HL-60 (cell line): ENCODE measurements at regions not wholly inside any gene's neighbourhood (a gene's known extent, or its start where the extent isn't known, plus 50 kb on each side); places are given as distances from the start of the nearest gene placed in this dataset.
"Not testable (repeated sequence)": the region's sequence is repeated elsewhere in the genome, so short reads cannot be mapped to it uniquely, and the experiment has no call there.

Experiments
- DNase-seq, 2 experiments: peaks; one replicate each; pipeline ENCODE4 v3.0.0-alpha.2; 2010 to 2020; ENCODE audit warnings: low read depth in 1 of 2, low spot score in 1 of 2
- H3K27ac ChIP-seq: fragments of 250-450 bp; sonication (Bioruptor Pico); replicated peaks from 2 replicates; pipeline ENCODE4 v1.5.1; 2020; ENCODE audit warnings: mild to moderate bottlenecking, moderate library complexity
- H3K27me3 ChIP-seq: fragments of 250-450 bp; sonication (Bioruptor Pico); 2 replicates; pipeline ENCODE4 v1.5.1; 2021; ENCODE audit warnings: mild to moderate bottlenecking, moderate library complexity; ENCODE audit not compliant: insufficient read depth, poor library complexity, severe bottlenecking
- H3K4me3 ChIP-seq: replicated peaks from 2 replicates; pipeline ENCODE4 v1.5.1; 2011; ENCODE audit warnings: mild to moderate bottlenecking, control low read depth, low read length; ENCODE audit not compliant: insufficient read depth
- CTCF ChIP-seq: IDR thresholded peaks from one replicate; pipeline ENCODE4 v1.5.1; 2011; ENCODE audit warnings: low read length, control low read depth, inconsistent platforms; ENCODE audit not compliant: insufficient read depth
- GABPA ChIP-seq: IDR thresholded peaks from 2 replicates; pipeline ENCODE4 v1.6.1; 2012; ENCODE audit warnings: low read depth
- POLR2AphosphoS5 ChIP-seq: IDR thresholded peaks from 2 replicates; pipeline ENCODE4 v1.6.1; 2012; ENCODE audit warnings: low read depth
- SPI1 ChIP-seq: IDR thresholded peaks from 2 replicates; pipeline ENCODE4 v1.6.1; 2012; ENCODE audit warnings: low read depth, mild to moderate bottlenecking, borderline replicate concordance
- TF ChIP-seq, protein P1 (sequence below): IDR thresholded peaks from 2 replicates; pipeline ENCODE4 v1.6.1; 2012; ENCODE audit warnings: low read depth; ENCODE audit not compliant: insufficient replicate concordance

GRCh38 chr22:22731374-22731676 lies 86.9 kb downstream of the GGTLC2 start:
- H3K27ac ChIP-seq = no peak overlapping the region
- TF ChIP-seq SPI1 (no peak), POLR2AphosphoS5 (no peak), CTCF (no peak), GABPA (no peak)
- TF ChIP-seq, protein P1, sequence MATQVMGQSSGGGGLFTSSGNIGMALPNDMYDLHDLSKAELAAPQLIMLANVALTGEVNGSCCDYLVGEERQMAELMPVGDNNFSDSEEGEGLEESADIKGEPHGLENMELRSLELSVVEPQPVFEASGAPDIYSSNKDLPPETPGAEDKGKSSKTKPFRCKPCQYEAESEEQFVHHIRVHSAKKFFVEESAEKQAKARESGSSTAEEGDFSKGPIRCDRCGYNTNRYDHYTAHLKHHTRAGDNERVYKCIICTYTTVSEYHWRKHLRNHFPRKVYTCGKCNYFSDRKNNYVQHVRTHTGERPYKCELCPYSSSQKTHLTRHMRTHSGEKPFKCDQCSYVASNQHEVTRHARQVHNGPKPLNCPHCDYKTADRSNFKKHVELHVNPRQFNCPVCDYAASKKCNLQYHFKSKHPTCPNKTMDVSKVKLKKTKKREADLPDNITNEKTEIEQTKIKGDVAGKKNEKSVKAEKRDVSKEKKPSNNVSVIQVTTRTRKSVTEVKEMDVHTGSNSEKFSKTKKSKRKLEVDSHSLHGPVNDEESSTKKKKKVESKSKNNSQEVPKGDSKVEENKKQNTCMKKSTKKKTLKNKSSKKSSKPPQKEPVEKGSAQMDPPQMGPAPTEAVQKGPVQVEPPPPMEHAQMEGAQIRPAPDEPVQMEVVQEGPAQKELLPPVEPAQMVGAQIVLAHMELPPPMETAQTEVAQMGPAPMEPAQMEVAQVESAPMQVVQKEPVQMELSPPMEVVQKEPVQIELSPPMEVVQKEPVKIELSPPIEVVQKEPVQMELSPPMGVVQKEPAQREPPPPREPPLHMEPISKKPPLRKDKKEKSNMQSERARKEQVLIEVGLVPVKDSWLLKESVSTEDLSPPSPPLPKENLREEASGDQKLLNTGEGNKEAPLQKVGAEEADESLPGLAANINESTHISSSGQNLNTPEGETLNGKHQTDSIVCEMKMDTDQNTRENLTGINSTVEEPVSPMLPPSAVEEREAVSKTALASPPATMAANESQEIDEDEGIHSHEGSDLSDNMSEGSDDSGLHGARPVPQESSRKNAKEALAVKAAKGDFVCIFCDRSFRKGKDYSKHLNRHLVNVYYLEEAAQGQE = no peak
- no peak for DNase-seq
- H3K27me3 ChIP-seq = no peaks in the 10 kb centered on the region
- H3K4me3 ChIP-seq = no peak overlapping the region

DNA sequence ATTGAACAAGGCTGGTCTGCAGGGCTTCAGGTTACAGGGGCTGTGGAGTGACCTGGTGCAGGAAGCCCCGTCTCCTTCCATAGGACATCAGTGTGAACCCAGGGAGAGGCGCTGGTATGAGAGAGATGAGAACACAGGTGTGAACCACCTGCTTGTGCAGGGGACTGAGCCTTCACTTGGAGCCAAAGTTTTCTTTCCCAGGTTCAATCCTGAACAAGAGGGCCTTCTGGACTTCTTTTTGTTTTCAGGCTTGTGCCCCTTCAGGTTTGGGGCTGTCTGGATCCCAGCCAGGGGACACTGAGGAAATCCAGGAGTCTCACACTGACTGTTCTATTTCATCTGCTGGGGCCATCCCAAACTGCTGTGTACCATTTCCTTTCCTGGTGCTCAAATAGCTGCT lies 88.6 kb downstream of the GGTLC2 start:
- not testable (repeated sequence) for H3K27ac ChIP-seq, DNase-seq, H3K4me3 ChIP-seq, H3K27me3 ChIP-seq

GRCh38 chr22:22733881-22734373 lies 89.5 kb downstream of the GGTLC2 start:
- TF ChIP-seq GABPA = no peak
- no peak for TF ChIP-seq POLR2AphosphoS5
- TF ChIP-seq, protein P1 = no peak
- TF ChIP-seq SPI1 = no peak
- no peak for TF ChIP-seq CTCF
- H3K27me3 ChIP-seq = no peaks in the 10 kb centered on the region
- no peak overlapping the region for H3K27ac ChIP-seq
- no peak overlapping the region for H3K4me3 ChIP-seq
- no peak for DNase-seq

DNA sequence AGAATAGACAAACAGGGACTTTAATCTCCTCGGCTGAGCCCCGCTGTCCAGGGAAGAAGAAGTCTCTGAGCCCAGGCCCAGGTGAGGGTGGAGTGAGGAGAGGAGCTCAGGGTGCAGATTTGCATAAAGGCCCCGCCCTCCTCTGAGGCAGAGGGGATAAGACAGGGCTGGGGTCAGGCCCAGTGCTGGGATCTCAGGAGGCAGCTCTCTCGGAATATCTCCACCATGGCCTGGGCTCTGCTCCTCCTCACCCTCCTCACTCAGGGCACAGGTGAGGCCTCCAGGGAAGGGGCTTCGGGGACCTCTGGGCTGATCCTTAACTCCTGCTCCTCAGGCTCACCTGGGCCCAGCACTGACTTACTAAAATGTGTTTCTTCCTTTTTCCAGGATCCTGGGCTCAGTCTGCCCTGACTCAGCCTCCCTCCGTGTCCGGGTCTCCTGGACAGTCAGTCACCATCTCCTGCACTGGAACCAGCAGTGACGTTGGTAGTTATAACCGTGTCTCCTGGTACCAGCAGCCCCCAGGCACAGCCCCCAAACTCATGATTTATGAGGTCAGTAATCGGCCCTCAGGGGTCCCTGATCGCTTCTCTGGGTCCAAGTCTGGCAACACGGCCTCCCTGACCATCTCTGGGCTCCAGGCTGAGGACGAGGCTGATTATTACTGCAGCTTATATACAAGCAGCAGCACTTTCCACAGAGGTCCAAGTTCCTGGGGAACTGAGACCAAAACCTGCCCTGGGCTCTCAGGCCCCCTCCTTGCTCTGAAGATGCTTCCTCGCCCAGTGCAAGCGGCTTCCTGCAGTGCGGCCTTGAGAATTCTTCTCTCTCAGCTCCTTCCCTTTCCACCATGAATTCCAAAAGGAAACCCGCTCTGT lies 90.2 kb downstream of the GGTLC2 start:
- not testable (repeated sequence) for DNase-seq, H3K27me3 ChIP-seq, H3K4me3 ChIP-seq, H3K27ac ChIP-seq

- not testable (repeated sequence) for DNase-seq, H3K27me3 ChIP-seq, H3K4me3 ChIP-seq, H3K27ac ChIP-seq
These were observed 90.9 kb downstream of the GGTLC2 start for GRCh38 chr22:22735276-22735675.
